HTR-8/SVneo (cell line): ENCODE measurements at regions not wholly inside any gene's neighbourhood (a gene's known extent, or its start where the extent isn't known, plus 50 kb on each side); places are given as distances from the start of the nearest gene placed in this dataset.
A peak's percentile ranks its signal among the peaks of the same experiment; 100 is the strongest.

Experiments
- DNase-seq: peaks from one replicate; pipeline ENCODE4 v3.0.0; 2011; ENCODE audit warnings: low spot score, mixed read lengths; ENCODE audit not compliant: insufficient read length
- FAIRE-seq: peaks from 2 replicates; lab custom pipeline; 2011; peaks lifted over from hg19 to GRCh38; lab: Jason Lieb, UNC

GRCh38 chr11:19530505-19530904 is 182.1 kb upstream of the NAV2 start:
- FAIRE-seq (no peak), DNase-seq (no peak)

- DNase-seq (no peak), FAIRE-seq (no peak)
These were observed 186.5 kb upstream of the NAV2 start for GRCh38 chr11:19526119-19526518.

GRCh38 chr11:19525714-19526113 is 186.9 kb upstream of the NAV2 start:
- no peak for FAIRE-seq
- no peak for DNase-seq

- FAIRE-seq, result no peak
These were observed 187.4 kb upstream of the NAV2 start for GRCh38 chr11:19525276-19525675.

GRCh38 chr11:19524171-19524671 is 188.4 kb upstream of the NAV2 start:
- DNase-seq (no peak), FAIRE-seq (no peak)

More at GRCh38 chr11:19525276-19525675, 187.4 kb upstream of the NAV2 start:
- DNase-seq, result no peak

GRCh38 chr11:19520681-19521080 is 192.0 kb upstream of the NAV2 start:
- FAIRE-seq, result no peak
- no peak for DNase-seq

- no peak for FAIRE-seq
- no peak for DNase-seq
These were observed 192.6 kb upstream of the NAV2 start for GRCh38 chr11:19519912-19520641.

- DNase-seq (no peak), FAIRE-seq (no peak)
These were observed 193.3 kb upstream of the NAV2 start for GRCh38 chr11:19519353-19519752.

GRCh38 chr11:19513253-19513652 is 199.4 kb upstream of the NAV2 start:
- DNase-seq (no peak), FAIRE-seq (no peak)

GRCh38 chr11:19512618-19513017 is 200.0 kb upstream of the NAV2 start:
- FAIRE-seq (no peak), DNase-seq (no peak)

GRCh38 chr11:19511413-19512183 is 201.0 kb upstream of the NAV2 start:
- FAIRE-seq (no peak), DNase-seq (no peak)

- FAIRE-seq (no peak), DNase-seq (no peak)
These were observed 201.6 kb upstream of the NAV2 start for GRCh38 chr11:19511066-19511412.

- no peak for FAIRE-seq
- no peak for DNase-seq
These were observed 202.2 kb upstream of the NAV2 start for GRCh38 chr11:19510468-19510867.

GRCh38 chr11:19509215-19509614 is 203.4 kb upstream of the NAV2 start:
- FAIRE-seq, result no peak

GRCh38 chr11:19508165-19508564 is 204.5 kb upstream of the NAV2 start:
- FAIRE-seq (peak; percentile 28), DNase-seq (peak; percentile 22)

More at GRCh38 chr11:19509215-19509614, 203.4 kb upstream of the NAV2 start:
- DNase-seq, result no peak

- FAIRE-seq, result no peak
- DNase-seq, result no peak
These were observed 205.7 kb upstream of the NAV2 start for GRCh38 chr11:19506816-19507486.

- no peak for FAIRE-seq
- no peak for DNase-seq
These were observed 209.9 kb upstream of the NAV2 start for GRCh38 chr11:19502691-19503253.

- no peak for FAIRE-seq
- DNase-seq, result no peak
These were observed 211.0 kb upstream of the NAV2 start for GRCh38 chr11:19501631-19502030.

GRCh38 chr11:19499999-19500398 is 212.6 kb upstream of the NAV2 start:
- no peak for DNase-seq
- FAIRE-seq, result no peak

- DNase-seq (no peak), FAIRE-seq (no peak)
These were observed 213.5 kb upstream of the NAV2 start for GRCh38 chr11:19499026-19499669.
